ENCODE measurements at regions not wholly inside any gene's neighbourhood (a gene's known extent, or its start where the extent isn't known, plus 50 kb on each side); places are given as distances from the start of the nearest gene placed in this dataset.

DNA sequence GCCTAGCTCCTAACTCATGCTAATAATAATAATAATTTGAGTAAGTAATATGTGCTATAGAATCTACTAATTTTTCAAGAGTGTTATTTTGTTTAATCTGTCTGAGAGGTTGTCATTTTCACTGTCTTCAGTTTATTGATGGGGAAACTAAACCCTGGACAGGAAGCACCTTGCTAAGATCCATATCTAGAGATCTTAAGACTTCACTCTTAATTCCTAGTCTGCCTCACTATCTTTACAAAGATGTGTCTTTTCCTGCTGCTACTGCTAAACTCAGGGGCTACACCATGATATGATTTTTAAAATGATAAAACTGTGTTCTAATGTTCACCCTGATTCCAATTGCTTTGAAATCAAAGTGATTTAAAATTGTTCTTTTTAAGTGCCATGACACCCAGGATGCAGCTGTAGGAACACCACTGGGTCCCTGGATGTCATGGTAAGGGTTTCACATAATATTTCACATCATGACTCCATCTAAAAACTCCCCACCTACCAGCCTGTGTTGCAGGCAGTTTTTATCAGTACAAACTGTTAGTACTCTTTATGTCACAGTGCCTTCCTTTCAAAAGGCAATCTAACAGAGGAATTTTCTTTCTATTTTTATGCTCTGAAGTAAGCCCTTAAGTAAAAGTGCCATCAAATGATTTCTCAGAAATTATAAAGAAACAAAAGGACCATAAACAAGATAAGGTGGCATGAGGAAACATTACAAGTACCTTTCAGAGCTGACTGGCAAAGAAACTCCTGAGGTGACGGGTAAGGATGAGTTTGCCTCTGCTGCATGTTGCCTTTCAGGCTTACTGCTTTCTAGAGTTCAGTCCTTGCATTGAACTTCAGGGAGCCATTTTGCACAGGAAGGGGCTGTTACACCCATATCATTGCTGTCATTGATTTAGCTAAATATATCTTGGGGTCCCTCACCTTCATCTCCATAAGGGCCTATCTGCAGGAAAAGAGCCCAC is 160.1 kb upstream of the SATB1 start:
- Histone ChIP-seq H3K4me3 (no peak overlapping the region), H3K4me1 (no peaks in the 10 kb centered on the region), H3K27ac (no peak overlapping the region), H3K27me3 (no peaks in the 10 kb centered on the region), H3K9ac (ENCODE audit: low read depth in 2 of 2, low read length in 2 of 2) (no peak overlapping the region), H3K36me3 (no peaks in the 10 kb centered on the region), H3K9me3 (no peaks in the 10 kb centered on the region)
- intact Hi-C loops (cut with DNase I): no loop called here
- DNase-seq: no peak
- TF ChIP-seq, protein P1, sequence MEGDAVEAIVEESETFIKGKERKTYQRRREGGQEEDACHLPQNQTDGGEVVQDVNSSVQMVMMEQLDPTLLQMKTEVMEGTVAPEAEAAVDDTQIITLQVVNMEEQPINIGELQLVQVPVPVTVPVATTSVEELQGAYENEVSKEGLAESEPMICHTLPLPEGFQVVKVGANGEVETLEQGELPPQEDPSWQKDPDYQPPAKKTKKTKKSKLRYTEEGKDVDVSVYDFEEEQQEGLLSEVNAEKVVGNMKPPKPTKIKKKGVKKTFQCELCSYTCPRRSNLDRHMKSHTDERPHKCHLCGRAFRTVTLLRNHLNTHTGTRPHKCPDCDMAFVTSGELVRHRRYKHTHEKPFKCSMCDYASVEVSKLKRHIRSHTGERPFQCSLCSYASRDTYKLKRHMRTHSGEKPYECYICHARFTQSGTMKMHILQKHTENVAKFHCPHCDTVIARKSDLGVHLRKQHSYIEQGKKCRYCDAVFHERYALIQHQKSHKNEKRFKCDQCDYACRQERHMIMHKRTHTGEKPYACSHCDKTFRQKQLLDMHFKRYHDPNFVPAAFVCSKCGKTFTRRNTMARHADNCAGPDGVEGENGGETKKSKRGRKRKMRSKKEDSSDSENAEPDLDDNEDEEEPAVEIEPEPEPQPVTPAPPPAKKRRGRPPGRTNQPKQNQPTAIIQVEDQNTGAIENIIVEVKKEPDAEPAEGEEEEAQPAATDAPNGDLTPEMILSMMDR (IDR thresholded peaks at IDR 0.05): no peak

DNA sequence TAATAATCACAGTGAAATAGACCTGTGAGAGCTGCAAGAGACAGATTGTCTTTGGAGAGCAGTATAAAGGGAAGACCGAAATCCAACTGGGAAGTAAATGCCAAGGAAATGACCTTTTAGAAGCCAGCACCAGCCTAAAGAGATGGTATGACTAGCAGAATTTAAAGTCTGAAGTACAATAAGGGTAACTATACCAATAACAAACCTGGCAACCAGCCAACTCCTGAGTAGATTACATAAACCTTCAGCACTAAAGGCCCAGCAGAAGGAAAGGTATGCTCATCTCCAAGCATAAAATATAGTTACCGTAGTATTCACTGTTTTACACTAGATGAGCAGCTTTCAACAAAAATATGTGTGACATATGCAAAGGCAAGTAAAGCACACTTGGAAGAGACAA is 155.1 kb upstream of the SATB1 start:
- H3K36me3 ChIP-seq: no peaks in the 10 kb centered on the region
- no peak overlapping the region for H3K4me3 ChIP-seq
- H3K27me3 ChIP-seq: no peaks in the 10 kb centered on the region
- H3K27ac ChIP-seq: no peak overlapping the region
- H3K9me3 ChIP-seq: no peaks in the 10 kb centered on the region
- DNase-seq: peak; percentile 69
- H3K9ac ChIP-seq (ENCODE audit: low read depth in 2 of 2, low read length in 2 of 2): no peak overlapping the region
- TF ChIP-seq, protein P1 (IDR thresholded peaks at IDR 0.05): no peak
- H3K4me1 ChIP-seq: no peaks in the 10 kb centered on the region
- intact Hi-C loops (cut with DNase I): no loop called here

DNA sequence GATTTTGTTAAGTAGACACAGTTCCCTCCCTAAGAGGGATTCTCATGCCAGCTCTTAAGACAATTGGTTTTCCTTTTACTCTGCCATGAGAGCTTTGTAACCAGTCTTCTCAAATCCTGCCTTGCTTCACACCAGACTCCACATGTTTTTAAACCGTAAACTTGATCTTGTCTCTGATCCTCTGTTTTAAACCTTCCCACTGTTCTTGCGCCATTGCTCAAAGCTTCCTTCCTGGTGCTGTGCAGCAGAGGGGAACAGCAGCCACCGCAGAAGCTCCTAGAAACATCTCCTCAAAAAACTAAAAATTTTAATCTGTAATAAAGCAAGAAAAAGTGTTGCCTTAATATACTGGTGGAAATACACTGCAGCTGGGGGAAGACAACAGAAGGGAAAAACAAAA is 154.5 kb upstream of the SATB1 start:
- Histone ChIP-seq H3K27ac (no peak overlapping the region), H3K36me3 (no peaks in the 10 kb centered on the region), H3K27me3 (no peaks in the 10 kb centered on the region), H3K9me3 (no peaks in the 10 kb centered on the region), H3K4me3 (no peak overlapping the region), H3K4me1 (no peaks in the 10 kb centered on the region), H3K9ac (ENCODE audit: low read depth in 2 of 2, low read length in 2 of 2) (no peak overlapping the region)
- no peak for DNase-seq
- TF ChIP-seq, protein P1 (IDR thresholded peaks at IDR 0.05): no peak
- intact Hi-C loops (cut with DNase I): no loop called here

DNA sequence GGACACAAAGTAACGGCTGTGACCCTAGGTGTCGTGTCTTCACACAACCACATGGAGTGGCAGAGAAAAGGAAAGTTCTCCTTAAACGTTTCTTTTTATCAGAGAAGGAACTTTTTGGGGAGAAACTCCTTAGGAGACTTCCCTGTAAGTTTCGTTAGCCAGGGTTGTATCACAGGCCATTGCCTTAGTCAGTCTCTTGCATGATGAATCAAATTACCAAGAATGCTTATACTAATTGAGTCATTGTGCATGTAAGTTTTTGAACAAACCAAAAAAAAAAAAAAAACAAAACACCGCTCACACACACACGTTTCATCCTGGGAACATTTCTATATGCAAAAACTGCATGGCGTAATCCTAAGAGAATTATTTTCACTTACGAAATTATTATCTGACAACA is 150.4 kb upstream of the SATB1 start:
- Histone ChIP-seq H3K36me3 (no peaks in the 10 kb centered on the region), H3K9ac (ENCODE audit: low read depth in 2 of 2, low read length in 2 of 2) (no peak overlapping the region), H3K4me1 (no peaks in the 10 kb centered on the region), H3K4me3 (no peak overlapping the region), H3K27me3 (no peaks in the 10 kb centered on the region), H3K9me3 (no peaks in the 10 kb centered on the region), H3K27ac (no peak overlapping the region)
- DNase-seq: no peak
- TF ChIP-seq, protein P1 (IDR thresholded peaks at IDR 0.05): no peak
- intact Hi-C loops (cut with DNase I): no loop called here

DNA sequence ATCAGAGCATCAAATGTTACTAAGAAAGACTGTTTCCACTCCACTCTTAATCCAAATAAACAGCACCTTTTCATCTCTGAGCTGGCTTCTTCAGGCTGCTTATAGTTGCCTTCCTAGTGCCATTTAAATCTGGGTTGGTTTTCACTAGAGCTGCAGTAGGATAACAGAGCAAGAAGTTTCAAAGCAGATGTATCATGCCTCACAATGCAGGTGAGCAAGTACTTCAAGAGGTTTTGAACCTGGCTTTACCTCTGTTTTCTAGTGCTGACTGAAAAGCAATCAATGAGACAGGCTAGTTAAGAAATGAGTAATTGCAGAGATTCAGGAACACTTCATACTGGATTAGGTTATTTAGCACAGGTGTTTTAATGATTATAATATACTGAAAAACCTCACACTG is 147.7 kb upstream of the SATB1 start:
- H3K9ac ChIP-seq (ENCODE audit: low read depth in 2 of 2, low read length in 2 of 2): no peak overlapping the region
- no peaks in the 10 kb centered on the region for H3K27me3 ChIP-seq
- no peaks in the 10 kb centered on the region for H3K36me3 ChIP-seq
- no peak overlapping the region for H3K4me3 ChIP-seq
- no peaks in the 10 kb centered on the region for H3K9me3 ChIP-seq
- H3K4me1 ChIP-seq: no peaks in the 10 kb centered on the region
- H3K27ac ChIP-seq: no peak overlapping the region
- DNase-seq: no peak
- TF ChIP-seq, protein P1 (IDR thresholded peaks at IDR 0.05): no peak
- intact Hi-C loops (cut with DNase I): no loop called here

All from colonic mucosa (tissue), 4 donors.